Stromal cell of bone marrow (primary cell): ENCODE measurements at regions not wholly inside any gene's neighbourhood (a gene's known extent, or its start where the extent isn't known, plus 50 kb on each side); places are given as distances from the start of the nearest gene placed in this dataset.

Source experiments
- DNase-seq: peaks from one replicate; pipeline ENCODE4 v3.0.0-alpha.2; 2012; ENCODE audit warnings: low read depth

DNA sequence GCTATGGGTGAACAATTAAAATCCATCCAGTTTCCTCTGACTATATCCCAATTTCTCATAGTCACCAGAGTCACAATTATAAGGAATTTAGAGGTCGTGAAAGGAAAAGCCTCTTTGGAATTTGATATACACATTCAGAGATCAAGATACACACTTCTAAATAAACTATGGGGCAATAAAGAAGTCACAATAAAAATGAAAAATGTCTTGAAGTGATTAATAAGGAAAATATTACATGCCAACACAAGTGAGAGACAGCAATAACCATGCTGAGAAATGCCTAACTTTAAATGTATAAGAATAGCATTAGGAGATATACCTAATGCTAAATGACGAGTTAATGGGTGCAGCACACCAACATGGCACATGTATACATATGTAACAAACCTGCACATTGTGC lies 54.9 kb upstream of the ADAMTS19 start:
- no peak for DNase-seq

DNA sequence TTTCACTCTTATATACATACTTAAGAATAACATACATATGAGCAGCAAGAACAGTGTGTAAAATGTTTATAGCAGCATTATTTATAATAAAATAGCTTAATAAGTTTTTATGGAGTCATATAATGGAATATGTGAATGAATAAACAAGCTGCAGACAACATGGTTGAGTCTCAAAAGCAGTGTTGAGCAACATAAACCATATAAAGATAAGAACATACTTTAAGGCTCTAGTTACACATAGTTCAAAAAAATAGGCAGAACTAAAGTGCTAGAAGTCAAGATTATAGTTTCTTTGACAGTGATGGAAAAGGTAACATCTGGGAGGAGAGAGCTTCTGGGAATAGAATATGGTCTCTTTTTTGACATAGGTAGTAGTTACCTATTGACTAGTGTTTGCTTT lies 53.7 kb upstream of the ADAMTS19 start:
- no peak for DNase-seq
